HCT116 (cell line): ENCODE measurements at regions not wholly inside any gene's neighbourhood (a gene's known extent, or its start where the extent isn't known, plus 50 kb on each side); places are given as distances from the start of the nearest gene placed in this dataset.

ENCODE experiments used
- ATF3 ChIP-seq: IDR thresholded peaks from 2 replicates; pipeline ENCODE4 v1.6.1; 2012
- CEBPB ChIP-seq: IDR thresholded peaks from 2 replicates; pipeline ENCODE4 v1.6.1; 2012; ENCODE audit warnings: low read depth
- EGR1 ChIP-seq: IDR thresholded peaks from 2 replicates; pipeline ENCODE4 v1.6.1; 2012; ENCODE audit warnings: low read depth
- EZH2phosphoT487 ChIP-seq: fragments of 200-600 bp; IDR thresholded peaks from 2 replicates; pipeline ENCODE4 v1.6.1; 2018; ENCODE audit warnings: antibody characterized with exemption, borderline replicate concordance
- MAX ChIP-seq: IDR thresholded peaks from 2 replicates; pipeline ENCODE4 v1.6.1; 2012
- POLR2A ChIP-seq: IDR thresholded peaks from 2 replicates; pipeline ENCODE4 v1.7.0; 2011; ENCODE audit warnings: borderline replicate concordance; ENCODE audit not compliant: insufficient read depth, insufficient read length; ENCODE audit errors: extremely low read depth
- POLR2AphosphoS5 ChIP-seq: IDR thresholded peaks from 2 replicates; pipeline ENCODE4 v1.6.1; 2011; ENCODE audit warnings: mild to moderate bottlenecking, low read depth, low read length, moderate library complexity
- RAD21 ChIP-seq: IDR thresholded peaks from 2 replicates; pipeline ENCODE4 v1.6.1; 2012; ENCODE audit warnings: low read depth, mild to moderate bottlenecking
- TF ChIP-seq, protein P1 (sequence below), 3 experiments: fragments of 200-600 bp in 1 of 3; sonication (generic) in 1 of 3; IDR thresholded peaks in 2 of 3; conservative IDR thresholded peaks in 1 of 3; 2 replicates each; pipeline ENCODE4 v1.5.1; 2012 to 2017; ENCODE audit warnings: low read depth in 2 of 3, low read length in 2 of 3, antibody characterized with exemption in 1 of 3, borderline replicate concordance in 1 of 3, control low read depth in 1 of 3, mild to moderate bottlenecking in 1 of 3, mixed read lengths in 1 of 3, mixed run types in 1 of 3, moderate library complexity in 1 of 3; ENCODE audit not compliant: insufficient read depth in 1 of 3

- TF ChIP-seq EGR1, result no peak
- TF ChIP-seq ATF3, result no peak
- TF ChIP-seq RAD21, result no peak
- TF ChIP-seq, protein P1, sequence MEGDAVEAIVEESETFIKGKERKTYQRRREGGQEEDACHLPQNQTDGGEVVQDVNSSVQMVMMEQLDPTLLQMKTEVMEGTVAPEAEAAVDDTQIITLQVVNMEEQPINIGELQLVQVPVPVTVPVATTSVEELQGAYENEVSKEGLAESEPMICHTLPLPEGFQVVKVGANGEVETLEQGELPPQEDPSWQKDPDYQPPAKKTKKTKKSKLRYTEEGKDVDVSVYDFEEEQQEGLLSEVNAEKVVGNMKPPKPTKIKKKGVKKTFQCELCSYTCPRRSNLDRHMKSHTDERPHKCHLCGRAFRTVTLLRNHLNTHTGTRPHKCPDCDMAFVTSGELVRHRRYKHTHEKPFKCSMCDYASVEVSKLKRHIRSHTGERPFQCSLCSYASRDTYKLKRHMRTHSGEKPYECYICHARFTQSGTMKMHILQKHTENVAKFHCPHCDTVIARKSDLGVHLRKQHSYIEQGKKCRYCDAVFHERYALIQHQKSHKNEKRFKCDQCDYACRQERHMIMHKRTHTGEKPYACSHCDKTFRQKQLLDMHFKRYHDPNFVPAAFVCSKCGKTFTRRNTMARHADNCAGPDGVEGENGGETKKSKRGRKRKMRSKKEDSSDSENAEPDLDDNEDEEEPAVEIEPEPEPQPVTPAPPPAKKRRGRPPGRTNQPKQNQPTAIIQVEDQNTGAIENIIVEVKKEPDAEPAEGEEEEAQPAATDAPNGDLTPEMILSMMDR (IDR thresholded peaks at IDR 0.05 in 2 of 3, conservative IDR thresholded peaks at IDR 0.05 in 1 of 3; ENCODE audit: borderline replicate concordance in 1 of 3, insufficient read depth in 1 of 3, low read depth in 2 of 3, low read length in 2 of 3), result no peak
- no peak for TF ChIP-seq MAX
- TF ChIP-seq POLR2AphosphoS5, result no peak
- no peak for TF ChIP-seq EZH2phosphoT487
- no peak for TF ChIP-seq POLR2A
- TF ChIP-seq CEBPB, result no peak
These were observed 408.5 kb downstream of the GLUD2 start for GRCh38 chrX:121455890-121456289.
